K562 (cell line): ENCODE measurements at regions not wholly inside any gene's neighbourhood (a gene's known extent, or its start where the extent isn't known, plus 50 kb on each side); places are given as distances from the start of the nearest gene placed in this dataset.

Experiments
- ATAC-seq: fragments of 200-7000 bp; cut with Tn5 transposase; 3 replicates; pipeline ENCODE4 v1.9.1; 2020; ENCODE audit warnings: moderate library complexity
- BruUV-seq: library from RNA; stranded (reverse); fragments of 400-500 nt; replicated peaks from 2 replicates; lab custom pipeline; 2021; lab: Mats Ljungman, UMichigan
- CTCF ChIA-PET: fragments of 300-600 bp; formaldehyde crosslinking; extraction: SDS; loops from one replicate; lab custom pipeline; 2021; ENCODE audit warnings: low intra/inter-chr PET ratio; lab: Yijun Ruan, JAX
- POLR2A ChIA-PET: fragments of 300-600, 350-650 bp; sonication (Branson Sonifier 250); formaldehyde crosslinking; extraction: SDS; loops from one replicate; lab custom pipeline; 2021; ENCODE audit warnings: antibody characterized with exemption, inconsistent platforms; lab: Yijun Ruan, JAX
- DNase-seq, 4 experiments: peaks; one replicate each; pipeline versions ENCODE4 v3.0.0 to v3.0.0-alpha.2; 2011 to 2018; ENCODE audit warnings: low spot score in 3 of 4, mixed read lengths in 3 of 4; ENCODE audit errors: extremely low read depth in 1 of 4
- FAIRE-seq: peaks from 2 replicates; lab custom pipeline; 2011; peaks lifted over from hg19 to GRCh38; lab: Jason Lieb, UNC
- H2AFZ ChIP-seq: 2 replicates; pipeline ENCODE4 v1.6.0; 2011; ENCODE audit warnings: low read depth, low read length, control low read depth, inconsistent platforms
- H3K27ac ChIP-seq: fragments of 200-600 bp; 3 replicates; pipeline ENCODE4 v1.8.0; 2011; ENCODE audit warnings: low read depth, mild to moderate bottlenecking, control low read depth, inconsistent platforms, low read length, moderate library complexity, mixed read lengths; ENCODE audit errors: extremely low read depth
- H3K27me3 ChIP-seq, 2 experiments: fragments of 300-600 bp in 1 of 2; 2 replicates in 1 of 2; 3 replicates in 1 of 2; pipeline versions ENCODE4 v1.6.0 to v1.8.0; 2011; ENCODE audit warnings: inconsistent platforms in 2 of 2, low read length in 2 of 2, mild to moderate bottlenecking in 1 of 2, mixed read lengths in 1 of 2, moderate library complexity in 1 of 2; ENCODE audit not compliant: control insufficient read depth in 2 of 2, insufficient read depth in 2 of 2
- H3K36me3 ChIP-seq: fragments of 300-600 bp; 3 replicates; pipeline ENCODE4 v1.8.0; 2011; ENCODE audit warnings: mild to moderate bottlenecking, low read length, inconsistent platforms; ENCODE audit not compliant: control insufficient read depth, insufficient read depth
- H3K4me1 ChIP-seq, 2 experiments: fragments of 200-600 bp in 1 of 2; replicated peaks in 1 of 2; 2 replicates in 1 of 2; 3 replicates in 1 of 2; pipeline versions ENCODE4 v1.5.1 to v1.8.0; 2011; ENCODE audit warnings: inconsistent platforms in 2 of 2, low read length in 2 of 2, mild to moderate bottlenecking in 1 of 2, mixed read lengths in 1 of 2, moderate library complexity in 1 of 2; ENCODE audit not compliant: control insufficient read depth in 2 of 2, insufficient read depth in 2 of 2
- H3K4me2 ChIP-seq: 2 replicates; pipeline ENCODE4 v1.6.1; 2011; ENCODE audit warnings: low read length, control low read depth, inconsistent platforms, mixed read lengths; ENCODE audit not compliant: insufficient read depth
- H3K4me3 ChIP-seq: fragments of 200-600 bp; sonication (generic), shearing (Covaris generic); 2 replicates; pipeline ENCODE4 v1.5.1; 2016; ENCODE audit warnings: control low read depth, inconsistent platforms
- H3K79me2 ChIP-seq: fragments of 200-600 bp; 3 replicates; pipeline ENCODE4 v1.8.0; 2011; ENCODE audit warnings: low read length, inconsistent platforms; ENCODE audit not compliant: control insufficient read depth, insufficient read depth
- H3K9ac ChIP-seq, 2 experiments: 2 replicates each; pipeline versions ENCODE4 v1.6.0 to v1.6.1; 2011; ENCODE audit warnings: low read depth in 2 of 2, low read length in 2 of 2, control low read depth in 1 of 2, inconsistent platforms in 1 of 2, mild to moderate bottlenecking in 1 of 2, mixed read lengths in 1 of 2; ENCODE audit not compliant: insufficient read depth in 1 of 2
- H3K9me1 ChIP-seq: one replicate; pipeline ENCODE4 v1.6.0; 2011; ENCODE audit warnings: inconsistent platforms, mild to moderate bottlenecking, low read length, moderate library complexity; ENCODE audit not compliant: control insufficient read depth, insufficient read depth
- H3K9me3 ChIP-seq: replicated peaks from 2 replicates; pipeline ENCODE4 v1.5.1; 2011; ENCODE audit warnings: low read depth, low read length, inconsistent platforms; ENCODE audit not compliant: control insufficient read depth, insufficient read depth
- H4K20me1 ChIP-seq: replicated peaks from 2 replicates; pipeline ENCODE4 v1.6.1; 2011; ENCODE audit warnings: low read length, inconsistent platforms, mixed read lengths; ENCODE audit not compliant: control insufficient read depth, insufficient read depth
- CBX5 ChIP-seq: IDR thresholded peaks from 2 replicates; pipeline ENCODE4 v1.6.1; 2014; ENCODE audit warnings: low read depth, borderline replicate concordance
- CEBPB ChIP-seq: fragments of 450-650 bp; IDR thresholded peaks from 2 replicates; pipeline ENCODE4 v1.6.1; 2016; ENCODE audit warnings: missing genetic modification characterization, missing compliant biosample characterization
- EP300 ChIP-seq: IDR thresholded peaks from 2 replicates; pipeline ENCODE4 v1.6.1; 2012; ENCODE audit warnings: low read length, improper control_type of control experiment
- GABPA ChIP-seq: fragments of 200-800 bp; sonication (Bioruptor generic); conservative IDR thresholded peaks from 2 replicates; pipeline ENCODE4 v1.6.1; 2016; ENCODE audit warnings: low read depth, missing genetic modification characterization, missing compliant biosample characterization
- HCFC1 ChIP-seq: IDR thresholded peaks from 2 replicates; pipeline ENCODE4 v1.6.1; 2012; ENCODE audit warnings: low read depth, low read length, improper control_type of control experiment
- JUND ChIP-seq, 2 experiments: IDR thresholded peaks; 2 replicates in 1 of 2; 3 replicates in 1 of 2; pipeline ENCODE4 v1.6.1; 2011; ENCODE audit warnings: borderline replicate concordance in 2 of 2, low read depth in 2 of 2, low read length in 2 of 2, improper control_type of control experiment in 1 of 2, missing biosample characterization in 1 of 2, missing genetic modification characterization in 1 of 2, missing genetic modification reagents in 1 of 2
- MYC ChIP-seq, 2 experiments: fragments of 250-450 bp in 1 of 2; sonication (Bioruptor Pico) in 1 of 2; IDR thresholded peaks; 2 replicates each; pipeline versions ENCODE4 v1.5.1 to v1.6.1; 2012 to 2021; ENCODE audit warnings: low read depth in 2 of 2, borderline replicate concordance in 1 of 2, improper control_type of control experiment in 1 of 2, low read length in 1 of 2, mild to moderate bottlenecking in 1 of 2, moderate library complexity in 1 of 2
- NCOA1 ChIP-seq: fragments of 450-650 bp; IDR thresholded peaks from 2 replicates; pipeline ENCODE4 v1.6.1; 2016; ENCODE audit warnings: low read depth
- SIRT6 ChIP-seq: IDR thresholded peaks from one replicate; pipeline ENCODE4 v1.6.1; 2012; ENCODE audit warnings: low read depth, mild to moderate bottlenecking, control low read depth, inconsistent platforms, low read length, moderate library complexity
- TAF7 ChIP-seq: fragments of 450-650 bp; IDR thresholded peaks from 2 replicates; pipeline ENCODE4 v1.6.1; 2016; ENCODE audit warnings: missing genetic modification characterization, missing compliant biosample characterization
- ZNF431 ChIP-seq: sonication (generic); formaldehyde crosslinking; IDR thresholded peaks from 2 replicates; pipeline ENCODE4 v1.8.0; 2022; ENCODE audit warnings: mild to moderate bottlenecking, missing genetic modification reagents
- WGBS: fragments of 100-300 bp; shearing (Covaris generic); methylation state at CpG from one replicate; pipeline ENCODE4 v1.1.6; 2016; ENCODE audit warnings: low coverage, mixed read lengths; ENCODE audit not compliant: insufficient coverage; ENCODE audit errors: missing lambda C conversion rate; 5-methylcytosine and 5-hydroxymethylcytosine counted together
- in situ Hi-C: fragments of 300-500 bp; cut with MboI; formaldehyde crosslinking; loops from 4 replicates; pipeline ENCODE4 v1.15.0; 2018; ENCODE audit warnings: inconsistent platforms, mixed read lengths
- intact Hi-C: fragments of 100-400 bp; cut with micrococcal nuclease; formaldehyde crosslinking; loops from 2 replicates; pipeline ENCODE4 v1.14.2; 2022
- TF ChIP-seq, protein P1 (sequence below): fragments of 450-650 bp; formaldehyde crosslinking; IDR thresholded peaks from 2 replicates; pipeline ENCODE4 v1.4.0; 2020; ENCODE audit warnings: mild to moderate bottlenecking, mixed read lengths

GRCh38 chrX:7409866-7410265, 261.9 kb upstream of the PUDP start:
- intact Hi-C loops: no loop called here

More at GRCh38 chrX:7409866-7410265, 261.9 kb upstream of the PUDP start:
- Histone ChIP-seq H3K4me3 (no peak overlapping the region), H3K9me3 (no peaks in the 10 kb centered on the region), H3K9ac (no peak overlapping the region), H3K27me3 (no peaks in the 10 kb centered on the region), H3K27ac (no peak overlapping the region), H3K4me1 (no peaks in the 10 kb centered on the region), H3K4me2 (no peak overlapping the region), H2AFZ (no peak overlapping the region), H3K36me3 (no peaks in the 10 kb centered on the region), H4K20me1 (no peaks in the 10 kb centered on the region), H3K9me1 (no peaks in the 10 kb centered on the region), H3K79me2 (no peaks in the 10 kb centered on the region)
- FAIRE-seq: no peak
- WGBS: 0% methylated on average over 5 of the region's 5 CpGs
- in situ Hi-C loops: no loop called here
- ChIA-PET POLR2A (no interaction called here), CTCF (no interaction called here)
- BruUV-seq: no TSS peak
- no peak for DNase-seq
- no peak for TF ChIP-seq ZNF431
- TF ChIP-seq, protein P1, sequence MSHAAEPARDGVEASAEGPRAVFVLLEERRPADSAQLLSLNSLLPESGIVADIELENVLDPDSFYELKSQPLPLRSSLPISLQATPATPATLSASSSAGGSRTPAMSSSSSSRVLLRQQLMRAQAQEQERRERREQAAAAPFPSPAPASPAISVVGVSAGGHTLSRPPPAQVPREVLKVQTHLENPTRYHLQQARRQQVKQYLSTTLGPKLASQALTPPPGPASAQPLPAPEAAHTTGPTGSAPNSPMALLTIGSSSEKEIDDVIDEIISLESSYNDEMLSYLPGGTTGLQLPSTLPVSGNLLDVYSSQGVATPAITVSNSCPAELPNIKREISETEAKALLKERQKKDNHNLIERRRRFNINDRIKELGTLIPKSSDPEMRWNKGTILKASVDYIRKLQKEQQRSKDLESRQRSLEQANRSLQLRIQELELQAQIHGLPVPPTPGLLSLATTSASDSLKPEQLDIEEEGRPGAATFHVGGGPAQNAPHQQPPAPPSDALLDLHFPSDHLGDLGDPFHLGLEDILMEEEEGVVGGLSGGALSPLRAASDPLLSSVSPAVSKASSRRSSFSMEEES (CRISPR knock-in tag): no peak
- no peak for TF ChIP-seq TAF7
- no peak for TF ChIP-seq JUND (IDR thresholded peaks at IDR 0.05; ENCODE audit: borderline replicate concordance, low read depth, low read length)
- TF ChIP-seq JUND (tag; IDR thresholded peaks at IDR 0.05; ENCODE audit: borderline replicate concordance, low read depth, low read length): no peak
- no peak for TF ChIP-seq MYC (IDR thresholded peaks at IDR 0.05; ENCODE audit: low read depth, low read length)
- TF ChIP-seq MYC (CRISPR knock-in tag; IDR thresholded peaks at IDR 0.05; ENCODE audit: borderline replicate concordance, low read depth): no peak
- no peak for TF ChIP-seq CEBPB (tag)
- no peak for TF ChIP-seq HCFC1
- no peak for TF ChIP-seq CBX5
- TF ChIP-seq EP300: no peak
- TF ChIP-seq SIRT6: no peak
- no peak for TF ChIP-seq NCOA1
- TF ChIP-seq GABPA: no peak
- ATAC-seq: no peak
